HEK293 (cell line): ENCODE measurements at regions not wholly inside any gene's neighbourhood (a gene's known extent, or its start where the extent isn't known, plus 50 kb on each side); places are given as distances from the start of the nearest gene placed in this dataset.

Source experiments
- CTCF ChIA-PET: fragments of 350-600 bp; formaldehyde crosslinking; extraction: SDS; loops from one replicate; lab custom pipeline; 2021; ENCODE audit warnings: antibody characterized with exemption; lab: Yijun Ruan, JAX
- POLR2A ChIA-PET: fragments of 300-600 bp; formaldehyde crosslinking; extraction: SDS; loops from one replicate; lab custom pipeline; 2020; ENCODE audit warnings: antibody characterized with exemption, inconsistent platforms; lab: Yijun Ruan, JAX
- H3K27ac ChIP-seq: fragments of 200-500 bp; sonication (Bioruptor generic); 2 replicates; pipeline ENCODE4 v1.5.1; 2014; ENCODE audit warnings: low read depth, low read length, control low read depth, inconsistent platforms; ENCODE audit errors: extremely low read depth
- H3K36me3 ChIP-seq, 2 experiments: fragments of 200-500 bp in 1 of 2; sonication (Bioruptor generic) in 1 of 2; 1 replicate in 1 of 2; 2 replicates in 1 of 2; pipeline ENCODE4 v1.5.1; 2014 to 2017; ENCODE audit warnings: inconsistent platforms in 2 of 2, low read length in 2 of 2; ENCODE audit not compliant: control insufficient read depth in 2 of 2, insufficient read depth in 1 of 2
- H3K4me1 ChIP-seq: fragments of 200-500 bp; sonication (Bioruptor generic); 2 replicates; pipeline ENCODE4 v1.5.1; 2014; ENCODE audit warnings: mild to moderate bottlenecking, low read length, inconsistent platforms; ENCODE audit not compliant: control insufficient read depth, insufficient read depth
- H3K4me3 ChIP-seq: 2 replicates; pipeline ENCODE4 v1.5.1; 2011; ENCODE audit warnings: low read depth, mild to moderate bottlenecking, control low read depth, low read length, moderate library complexity
- H3K9me3 ChIP-seq: fragments of 200-500 bp; sonication (Bioruptor generic); 2 replicates; pipeline ENCODE4 v1.5.1; 2014; ENCODE audit warnings: low read depth, low read length, inconsistent platforms; ENCODE audit not compliant: control insufficient read depth, insufficient read depth
- CTCF ChIP-seq: fragments of 450-650 bp; formaldehyde crosslinking; IDR thresholded peaks from 2 replicates; pipeline ENCODE4 v1.5.1; 2016; ENCODE audit warnings: missing biosample characterization, missing genetic modification characterization
- FEZF1 ChIP-seq: fragments of 450-650 bp; formaldehyde crosslinking; IDR thresholded peaks from 2 replicates; pipeline ENCODE4 v1.5.1; 2016; ENCODE audit warnings: missing biosample characterization, missing genetic modification characterization
- KLF10 ChIP-seq: fragments of 450-650 bp; IDR thresholded peaks from 2 replicates; pipeline ENCODE4 v1.5.1; 2018; ENCODE audit warnings: missing biosample characterization, mild to moderate bottlenecking, missing genetic modification characterization
- PRDM2 ChIP-seq: fragments of 450-650 bp; formaldehyde crosslinking; IDR thresholded peaks from 2 replicates; pipeline ENCODE4 v1.5.1; 2016; ENCODE audit warnings: missing biosample characterization, missing genetic modification characterization, borderline replicate concordance
- RBAK ChIP-seq: fragments of 450-650 bp; formaldehyde crosslinking; IDR thresholded peaks from 2 replicates; pipeline ENCODE4 v1.5.1; 2016; ENCODE audit warnings: missing biosample characterization, missing genetic modification characterization
- ZBTB10 ChIP-seq: fragments of 450-650 bp; formaldehyde crosslinking; IDR thresholded peaks from 2 replicates; pipeline ENCODE4 v1.5.1; 2016; ENCODE audit warnings: missing biosample characterization, missing genetic modification characterization
- ZBTB44 ChIP-seq: fragments of 450-650 bp; IDR thresholded peaks from 2 replicates; pipeline ENCODE4 v1.5.1; 2018; ENCODE audit warnings: missing biosample characterization, mild to moderate bottlenecking, missing genetic modification characterization
- ZBTB48 ChIP-seq: fragments of 450-650 bp; formaldehyde crosslinking; IDR thresholded peaks from 2 replicates; pipeline ENCODE4 v1.5.1; 2016; ENCODE audit warnings: missing biosample characterization, missing genetic modification characterization
- ZNF350 ChIP-seq: fragments of 450-650 bp; formaldehyde crosslinking; IDR thresholded peaks from 2 replicates; pipeline ENCODE4 v1.5.0; 2017; ENCODE audit warnings: missing biosample characterization, mild to moderate bottlenecking, missing genetic modification characterization
- ZNF654 ChIP-seq: fragments of 450-650 bp; formaldehyde crosslinking; IDR thresholded peaks from 2 replicates; pipeline ENCODE4 v1.5.1; 2016; ENCODE audit warnings: low read depth, missing biosample characterization, missing genetic modification characterization

GRCh38 chr3:146326875-146327543 is 76.1 kb upstream of the PLSCR4 start:
- peak; percentile 25; the same call in 1 of the 2 replicates for TF ChIP-seq CTCF
- TF ChIP-seq RBAK (tag by site-specific recombination) = no peak
- TF ChIP-seq ZNF654 (tag by site-specific recombination) = peak; percentile 48
- Histone ChIP-seq H3K27ac (no peak overlapping the region), H3K4me1 (no peaks in the 10 kb centered on the region), H3K36me3 (no peaks in the 10 kb centered on the region), H3K4me3 (no peak overlapping the region), H3K9me3 (no peaks in the 10 kb centered on the region)
- ChIA-PET CTCF (interaction anchor here (0.5 to 3.4 kb wide), 26 partner anchors 10 to 551 kb away, joined by 3 to 55 read pairs (median 4); no protein-coding TSS in a partner anchor), POLR2A (interaction anchor here (1.5 kb wide), 1 partner anchor 138 kb away, joined by 5 read pairs; no protein-coding TSS in a partner anchor)

GRCh38 chr3:146325170-146325569 is 74.3 kb upstream of the PLSCR4 start:
- CTCF ChIA-PET = no interaction called here
- TF ChIP-seq CTCF (no peak), KLF10 (tag by site-specific recombination) (no peak), ZBTB44 (no peak), ZBTB10 (tag by site-specific recombination) (no peak)
- POLR2A ChIA-PET = no interaction called here

GRCh38 chr3:146322216-146322817 is 71.4 kb upstream of the PLSCR4 start:
- POLR2A ChIA-PET = no interaction called here
- no peak for TF ChIP-seq PRDM2 (tag by site-specific recombination)
- TF ChIP-seq FEZF1 (tag by site-specific recombination) = no peak
- TF ChIP-seq ZNF350 (tag by site-specific recombination) = no peak
- TF ChIP-seq ZBTB48 (tag by site-specific recombination) = no peak
- Histone ChIP-seq H3K36me3 (no peaks in the 10 kb centered on the region), H3K4me1 (no peaks in the 10 kb centered on the region), H3K4me3 (no peak overlapping the region), H3K27ac (no peak overlapping the region), H3K9me3 (no peaks in the 10 kb centered on the region)
- CTCF ChIA-PET = interaction anchor here (0.6 kb wide), 1 partner anchor 9 kb away, joined by 3 read pairs; no protein-coding TSS in a partner anchor

More at GRCh38 chr3:146325170-146325569, 74.3 kb upstream of the PLSCR4 start:
- Histone ChIP-seq H3K27ac (no peak overlapping the region), H3K4me3 (no peak overlapping the region), H3K4me1 (no peaks in the 10 kb centered on the region), H3K9me3 (no peaks in the 10 kb centered on the region), H3K36me3 (no peaks in the 10 kb centered on the region)
